Heart left ventricle (tissue), 16 donors: ENCODE measurements at regions not wholly inside any gene's neighbourhood (a gene's known extent, or its start where the extent isn't known, plus 50 kb on each side); places are given as distances from the start of the nearest gene placed in this dataset.

ENCODE experiments used
- ATAC-seq, 4 donors: fragments of 200-7000 bp; cut with Tn5 transposase; one replicate each; pipeline ENCODE4 v1.9.1; 2020 to 2022; ENCODE audit warnings: moderate library complexity in 4 of 4, mild to moderate bottlenecking in 3 of 4, moderate number of reproducible peaks in 1 of 4
- DNase-seq, 5 donors: peaks; one replicate each; pipeline ENCODE4 v3.0.0-alpha.2; 2020
- H3K27ac ChIP-seq, 12 donors: fragments of 200-600 bp; sonication (generic) in 4 of 12; one replicate each; pipeline versions ENCODE4 v1.5.0 to v1.8.0; 2016 to 2022; ENCODE audit warnings: mild to moderate bottlenecking in 2 of 12
- H3K27me3 ChIP-seq, 9 donors: fragments of 200-600 bp; sonication (generic) in 2 of 9; one replicate each; pipeline versions ENCODE4 v1.5.1 to v1.8.0; 2016 to 2022; ENCODE audit warnings: mild to moderate bottlenecking in 3 of 9
- H3K36me3 ChIP-seq, 9 donors: fragments of 200-600 bp; sonication (generic) in 2 of 9; one replicate each; pipeline versions ENCODE4 v1.5.0 to v1.8.0; 2018 to 2022; ENCODE audit warnings: mild to moderate bottlenecking in 2 of 9
- H3K4me1 ChIP-seq, 12 donors: fragments of 200-600 bp; sonication (generic) in 4 of 12; one replicate each; pipeline versions ENCODE4 v1.5.0 to v1.8.0; 2016 to 2022; ENCODE audit warnings: mild to moderate bottlenecking in 3 of 12
- H3K4me3 ChIP-seq, 12 donors: fragments of 200-600 bp; sonication (generic) in 4 of 12; one replicate each; pipeline versions ENCODE4 v1.5.0 to v1.8.0; 2017 to 2022; ENCODE audit warnings: mild to moderate bottlenecking in 9 of 12, moderate library complexity in 4 of 12
- H3K9me3 ChIP-seq, 12 donors: fragments of 200-600 bp; sonication (generic) in 4 of 12; one replicate each; pipeline versions ENCODE4 v1.5.0 to v1.8.0; 2016 to 2022; ENCODE audit warnings: mild to moderate bottlenecking in 1 of 12
- POLR2A ChIP-seq, 2 donors: fragments of 450-650 bp; IDR thresholded peaks; one replicate each; pipeline ENCODE4 v1.6.1; 2017; ENCODE audit warnings: antibody characterized with exemption in 2 of 2, mild to moderate bottlenecking in 2 of 2, moderate library complexity in 2 of 2
- WGBS, 4 donors: extraction: QIAGEN DNeasy Blood & Tissue Kit in 2 of 4; methylation state at CpG; one replicate each; pipeline versions ENCODE4 v1.1.5 to v1.1.7; 2013 to 2018; 5-methylcytosine and 5-hydroxymethylcytosine counted together
- intact Hi-C, 10 donors: fragments of 100-400 bp; cut with DNase I; formaldehyde crosslinking; loops; one replicate each; pipeline versions ENCODE4 v1.11.1 to v1.14.2; 2022
- TF ChIP-seq, protein P1 (sequence below), 12 donors: fragments of 200-600 bp; sonication (generic) in 4 of 12; IDR thresholded peaks; one replicate each; pipeline versions ENCODE4 v1.5.0 to v1.8.0; 2018 to 2022; ENCODE audit warnings: antibody characterized with exemption in 12 of 12, mild to moderate bottlenecking in 5 of 12
- donor health status: ischemic (EF 13 %, LVEDD 7.1; RV severe dilation, severe dysfunction).
- donor health status: healthy with polysubstance abuse.
- donor health status: DM: no; HTN: yes; CAD: no.
- donor health status: DM: no; HTN: no; CAD: no.
- donor health status: ischemic (EF 25% LVEDD 6.9; RV normal size, moderate dysfunction).
- donor health status: ischemic (EF 25% LVEDD 5.7; RV mildly dilated, moderate dysfunction).
- donor health status: healthy.
- donor health status: DM: yes; HTN: yes; CAD: no.
- donor health status: ischemic (EF 35%, LVEDD 5.7; RV mildly dilated, moderate dysfunction).
- donor health status: nonischemic (EF 11% LVEDD 7.7; RV severe dilation, severe dysfunction).
- donor health status: DM: yes; HTN: yes; CAD: no.
- donor health status: PGD.
- donor health status: ischemic (EF 29% LVEDD 5.4; RV normal size, mild dysfunction).
- donor health status: nonischemic (EF 23%, LVEDD 6.1; RV moderate dilation, normal function).

DNA sequence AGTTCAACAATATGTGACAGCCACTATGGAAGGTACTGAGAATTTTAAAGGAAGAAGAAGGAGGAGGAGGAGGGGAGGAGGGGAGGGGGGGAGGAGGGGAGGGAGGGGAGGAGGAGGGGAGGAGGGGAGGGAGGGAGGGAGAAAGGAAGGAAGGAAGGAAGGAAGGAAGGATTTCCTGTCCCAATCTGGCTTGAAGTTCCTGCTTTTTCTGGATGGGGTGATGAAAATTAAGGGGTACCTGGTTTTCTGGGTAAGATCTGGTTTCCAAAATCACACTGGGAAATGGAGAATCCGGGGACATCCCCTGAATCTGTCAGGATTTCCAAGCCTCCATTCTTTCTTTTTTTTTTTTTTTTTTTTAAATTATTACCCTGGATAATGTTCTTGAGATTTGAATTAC lies 271.8 kb downstream of the MTX2 start:
- ATAC-seq, result no peak
- intact Hi-C loops, result no loop called here
- H3K36me3 ChIP-seq, result no peaks in the 10 kb centered on the region
- no peak for DNase-seq
- H3K4me1 ChIP-seq, result peaks cover 0 to 7% (median 0%) of the 10 kb centered on the region in 12 donors
- TF ChIP-seq, protein P1, sequence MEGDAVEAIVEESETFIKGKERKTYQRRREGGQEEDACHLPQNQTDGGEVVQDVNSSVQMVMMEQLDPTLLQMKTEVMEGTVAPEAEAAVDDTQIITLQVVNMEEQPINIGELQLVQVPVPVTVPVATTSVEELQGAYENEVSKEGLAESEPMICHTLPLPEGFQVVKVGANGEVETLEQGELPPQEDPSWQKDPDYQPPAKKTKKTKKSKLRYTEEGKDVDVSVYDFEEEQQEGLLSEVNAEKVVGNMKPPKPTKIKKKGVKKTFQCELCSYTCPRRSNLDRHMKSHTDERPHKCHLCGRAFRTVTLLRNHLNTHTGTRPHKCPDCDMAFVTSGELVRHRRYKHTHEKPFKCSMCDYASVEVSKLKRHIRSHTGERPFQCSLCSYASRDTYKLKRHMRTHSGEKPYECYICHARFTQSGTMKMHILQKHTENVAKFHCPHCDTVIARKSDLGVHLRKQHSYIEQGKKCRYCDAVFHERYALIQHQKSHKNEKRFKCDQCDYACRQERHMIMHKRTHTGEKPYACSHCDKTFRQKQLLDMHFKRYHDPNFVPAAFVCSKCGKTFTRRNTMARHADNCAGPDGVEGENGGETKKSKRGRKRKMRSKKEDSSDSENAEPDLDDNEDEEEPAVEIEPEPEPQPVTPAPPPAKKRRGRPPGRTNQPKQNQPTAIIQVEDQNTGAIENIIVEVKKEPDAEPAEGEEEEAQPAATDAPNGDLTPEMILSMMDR (IDR thresholded peaks at IDR 0.05), result no peak
- no peak for TF ChIP-seq POLR2A (IDR thresholded peaks at IDR 0.05)
- H3K9me3 ChIP-seq, result no peaks in the 10 kb centered on the region
- WGBS, 4 donors, result 76 to 97% (median 88%) methylated on average over 1 of the region's 1 CpG
- peaks cover 0 to 7% (median 0%) of the 10 kb centered on the region in 9 donors for H3K27me3 ChIP-seq
- no peak overlapping the region for H3K27ac ChIP-seq
- H3K4me3 ChIP-seq, result no peak overlapping the region

DNA sequence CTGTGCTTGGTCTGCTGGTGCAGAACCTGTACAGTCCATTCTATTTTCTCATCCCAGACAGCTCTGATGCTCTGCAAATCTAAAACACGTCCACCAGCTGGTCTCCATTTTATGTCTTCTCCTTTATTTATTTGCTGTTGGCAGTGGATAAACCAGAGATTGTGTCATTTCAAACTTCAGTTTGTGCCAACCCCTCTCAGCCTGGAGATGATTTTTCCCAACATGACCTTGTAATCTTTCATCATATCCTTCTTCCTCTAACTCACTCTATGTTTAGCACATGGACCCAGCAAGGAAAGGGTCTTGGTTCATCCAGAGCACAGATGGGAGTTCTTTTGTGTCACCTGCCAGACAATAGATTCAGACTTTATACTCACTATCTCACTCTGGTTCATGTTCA lies 273.2 kb downstream of the MTX2 start:
- intact Hi-C loops, result no loop called here
- DNase-seq (no peak), ATAC-seq (no peak)
- Histone ChIP-seq H3K4me3 (no peak overlapping the region), H3K4me1 (peaks cover 0 to 7% (median 0%) of the 10 kb centered on the region in 12 donors), H3K27ac (no peak overlapping the region), H3K27me3 (peaks cover 0 to 6% (median 0%) of the 10 kb centered on the region in 9 donors), H3K36me3 (no peaks in the 10 kb centered on the region), H3K9me3 (no peaks in the 10 kb centered on the region)
- 67 to 73% (median 70%) methylated on average over 1 of the region's 1 CpG for WGBS, 4 donors
- no peak for TF ChIP-seq POLR2A (IDR thresholded peaks at IDR 0.05)
- TF ChIP-seq, protein P1 (IDR thresholded peaks at IDR 0.05), result no peak

DNA sequence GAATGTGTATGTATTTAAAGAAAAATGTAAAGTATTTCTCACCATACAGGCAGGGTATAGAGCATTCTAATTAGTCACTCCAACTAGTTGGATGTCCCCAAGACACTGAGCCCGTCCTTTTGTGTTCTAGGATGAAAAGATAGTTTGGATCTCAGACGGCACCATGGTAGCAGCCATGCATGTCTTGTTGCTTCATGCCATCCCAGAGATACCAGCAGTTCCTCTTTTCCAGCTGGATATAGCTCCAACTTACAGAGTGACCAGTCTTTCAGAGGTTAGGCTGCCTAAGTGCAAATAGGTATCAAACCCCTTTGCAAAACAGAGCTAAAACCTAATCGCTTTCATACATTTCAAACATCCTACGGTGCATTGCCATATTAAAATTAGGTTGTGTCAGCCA lies 275.3 kb downstream of the MTX2 start:
- intact Hi-C loops, result no loop called here
- TF ChIP-seq, protein P1 (IDR thresholded peaks at IDR 0.05), result no peak
- TF ChIP-seq POLR2A (IDR thresholded peaks at IDR 0.05), result no peak
- 80 to 89% (median 86%) methylated on average over 4 of the region's 4 CpGs for WGBS, 4 donors
- no peak for ATAC-seq
- Histone ChIP-seq H3K36me3 (no peaks in the 10 kb centered on the region), H3K4me3 (no peak overlapping the region), H3K27me3 (peaks cover 0 to 5% (median 0%) of the 10 kb centered on the region in 9 donors), H3K27ac (no peak overlapping the region), H3K9me3 (no peaks in the 10 kb centered on the region), H3K4me1 (peaks cover 0 to 7% (median 0%) of the 10 kb centered on the region in 12 donors)
- DNase-seq, result no peak

DNA sequence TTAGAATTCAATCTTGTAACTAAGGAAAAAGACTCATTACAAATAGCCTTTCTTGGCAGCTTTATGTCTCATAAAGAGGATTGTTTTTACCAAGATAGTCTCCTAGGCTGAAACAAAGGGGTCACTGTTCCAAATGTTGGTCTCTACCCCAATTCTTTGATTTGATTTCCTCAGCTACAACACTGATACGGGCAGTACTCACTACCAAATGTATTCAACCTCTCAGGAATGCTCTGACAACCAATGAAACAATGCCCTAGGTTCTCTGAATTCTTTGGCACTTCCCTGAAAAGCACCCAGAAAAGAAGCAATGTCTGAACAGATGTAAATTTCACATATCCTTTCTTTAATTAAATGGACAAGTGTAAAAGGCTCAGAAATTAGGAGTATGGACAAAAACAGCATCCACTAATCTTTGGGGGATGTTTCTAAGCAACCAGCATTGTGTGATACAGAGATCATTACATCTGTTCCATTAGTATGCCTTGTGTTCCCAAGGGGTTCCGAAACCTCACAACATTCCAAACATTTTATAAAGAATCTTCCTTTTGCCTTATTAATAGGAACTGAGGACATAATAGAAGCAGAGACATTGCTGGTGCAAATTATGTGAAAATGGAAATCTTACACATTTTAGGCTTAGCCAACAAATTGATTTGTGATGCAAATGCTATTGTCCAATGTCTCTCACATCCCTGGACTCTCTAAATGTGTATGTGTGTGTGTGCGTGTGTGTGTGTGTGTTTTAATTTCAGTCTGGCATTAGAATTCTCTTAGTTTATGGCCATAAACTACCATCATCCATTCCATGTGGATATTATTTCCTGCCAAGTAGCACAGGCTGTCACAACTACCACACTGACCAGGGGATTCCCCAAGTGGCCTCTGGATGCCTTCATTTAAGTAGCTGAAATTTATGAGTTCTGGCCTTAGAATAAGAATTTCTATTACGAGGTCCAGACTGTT lies 276.0 kb downstream of the MTX2 start:
- Histone ChIP-seq H3K27ac (peak overlapping the region in 1 of 12 donors; percentile 17), H3K27me3 (peaks cover 0 to 5% (median 0%) of the 10 kb centered on the region in 9 donors), H3K4me3 (no peak overlapping the region), H3K4me1 (peaks cover 0 to 7% (median 0%) of the 10 kb centered on the region in 12 donors), H3K9me3 (no peaks in the 10 kb centered on the region), H3K36me3 (no peaks in the 10 kb centered on the region)
- TF ChIP-seq POLR2A (IDR thresholded peaks at IDR 0.05), result no peak
- TF ChIP-seq, protein P1 (IDR thresholded peaks at IDR 0.05), result no peak
- ATAC-seq, result no peak
- intact Hi-C loops, result no loop called here
- no peak for DNase-seq
- WGBS, 4 donors, result 67 to 78% (median 73%) methylated on average over 4 of the region's 4 CpGs
